LoVo (cell line): ENCODE measurements at regions not wholly inside any gene's neighbourhood (a gene's known extent, or its start where the extent isn't known, plus 50 kb on each side); places are given as distances from the start of the nearest gene placed in this dataset.
"Not testable (repeated sequence)": the region's sequence is repeated elsewhere in the genome, so short reads cannot be mapped to it uniquely, and the experiment has no call there.

ENCODE experiments used
- DNase-seq: peaks from one replicate; pipeline ENCODE4 v3.0.0-alpha.2; 2016; ENCODE audit warnings: low spot score

- DNase-seq = no peak
Measured at GRCh38 chr4:145295547-145295946, 115.2 kb upstream of the OTUD4 start.

- no peak for DNase-seq
Measured at GRCh38 chr4:145295122-145295521, 114.7 kb upstream of the OTUD4 start.

GRCh38 chr4:145293658-145294057 is 113.3 kb upstream of the OTUD4 start:
- DNase-seq = no peak

- DNase-seq = no peak
Measured at GRCh38 chr4:145290955-145291354, 110.6 kb upstream of the OTUD4 start.

GRCh38 chr4:145289403-145290076 is 109.2 kb upstream of the OTUD4 start:
- DNase-seq = no peak

- DNase-seq = no peak
Measured at GRCh38 chr4:145287351-145287750, 107.0 kb upstream of the OTUD4 start.

- DNase-seq = no peak
Measured at GRCh38 chr4:145285928-145286327, 105.5 kb upstream of the OTUD4 start.

- no peak for DNase-seq
Measured at GRCh38 chr4:145283909-145284308, 103.5 kb upstream of the OTUD4 start.

GRCh38 chr4:145281951-145282350 is 101.6 kb upstream of the OTUD4 start:
- DNase-seq = no peak

GRCh38 chr4:145281224-145281623 is 100.8 kb upstream of the OTUD4 start:
- DNase-seq = no peak

- no peak for DNase-seq
Measured at GRCh38 chr4:145280541-145280940, 100.2 kb upstream of the OTUD4 start.

- DNase-seq = no peak
Measured at GRCh38 chr4:145279122-145279960, 99.0 kb upstream of the OTUD4 start.

- DNase-seq = no peak
Measured at GRCh38 chr4:145278341-145279121, 98.1 kb upstream of the OTUD4 start.

- no peak for DNase-seq
Measured at GRCh38 chr4:145277011-145277410, 96.6 kb upstream of the OTUD4 start.

- no peak for DNase-seq
Measured at GRCh38 chr4:145276050-145276449, 95.7 kb upstream of the OTUD4 start.

GRCh38 chr4:145271194-145271593 is 90.8 kb upstream of the OTUD4 start:
- DNase-seq = no peak

GRCh38 chr4:145266881-145267280 is 86.5 kb upstream of the OTUD4 start:
- DNase-seq = no peak

- no peak for DNase-seq
Measured at GRCh38 chr4:145260091-145260490, 79.7 kb upstream of the OTUD4 start.

- not testable (repeated sequence) for DNase-seq
Measured at GRCh38 chr4:145255311-145255710, 74.9 kb upstream of the OTUD4 start.

- DNase-seq = no peak
Measured at GRCh38 chr4:145252190-145252589, 71.8 kb upstream of the OTUD4 start.

- no peak for DNase-seq
Measured at GRCh38 chr4:145251391-145251790, 71.0 kb upstream of the OTUD4 start.

GRCh38 chr4:145248971-145249370 is 68.6 kb upstream of the OTUD4 start:
- DNase-seq = no peak

GRCh38 chr4:145248502-145248901 is 68.1 kb upstream of the OTUD4 start:
- DNase-seq = no peak
